GM18499 (cell line): ENCODE measurements at regions not wholly inside any gene's neighbourhood (a gene's known extent, or its start where the extent isn't known, plus 50 kb on each side); places are given as distances from the start of the nearest gene placed in this dataset.

Source experiments
- ATAC-seq: cut with Tn5 transposase; IDR thresholded peaks from one replicate; pipeline ENCODE4 v1.9.1; 2021; ENCODE audit warnings: moderate number of reproducible peaks; ENCODE audit not compliant: insufficient read depth, unreplicated experiment

DNA sequence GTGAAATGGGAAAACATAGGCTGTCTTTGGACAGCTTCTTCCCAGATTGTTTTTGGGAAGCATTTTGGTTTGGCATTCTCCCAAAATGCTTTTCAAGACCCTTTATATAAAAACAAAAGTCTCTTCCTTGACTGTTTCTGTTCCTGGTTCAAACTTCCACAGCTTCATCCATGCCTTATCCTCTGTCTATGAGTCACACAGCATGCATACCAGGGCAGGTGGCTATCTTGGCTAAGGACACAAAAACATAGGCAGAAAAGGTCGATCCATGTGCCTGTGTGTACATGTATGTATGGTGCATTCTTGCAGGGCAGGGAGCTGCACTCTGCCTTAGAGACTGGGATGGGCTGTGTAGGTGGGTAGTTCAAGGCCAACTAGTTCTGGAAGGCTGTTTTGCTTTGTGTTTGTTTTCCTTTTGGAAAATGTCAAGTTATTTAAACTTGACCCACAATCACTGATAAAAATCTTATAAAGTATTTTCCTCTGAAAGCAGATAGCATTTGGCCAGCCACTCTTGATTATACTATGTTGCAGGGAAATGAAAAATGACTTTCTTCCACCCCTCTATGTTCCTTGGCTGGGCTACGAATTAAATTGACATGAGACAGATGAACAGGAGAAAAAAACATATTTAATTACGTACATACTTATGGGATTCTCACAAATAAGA lies 437.0 kb downstream of the SIPA1L2 start:
- no peak for ATAC-seq

- no peak for ATAC-seq
These were observed 438.4 kb downstream of the SIPA1L2 start for GRCh38 chr1:232191560-232191959.

- ATAC-seq = no peak
These were observed 441.6 kb downstream of the SIPA1L2 start for GRCh38 chr1:232188318-232188717.

- ATAC-seq = no peak
These were observed 443.0 kb downstream of the SIPA1L2 start for GRCh38 chr1:232186931-232187330.

DNA sequence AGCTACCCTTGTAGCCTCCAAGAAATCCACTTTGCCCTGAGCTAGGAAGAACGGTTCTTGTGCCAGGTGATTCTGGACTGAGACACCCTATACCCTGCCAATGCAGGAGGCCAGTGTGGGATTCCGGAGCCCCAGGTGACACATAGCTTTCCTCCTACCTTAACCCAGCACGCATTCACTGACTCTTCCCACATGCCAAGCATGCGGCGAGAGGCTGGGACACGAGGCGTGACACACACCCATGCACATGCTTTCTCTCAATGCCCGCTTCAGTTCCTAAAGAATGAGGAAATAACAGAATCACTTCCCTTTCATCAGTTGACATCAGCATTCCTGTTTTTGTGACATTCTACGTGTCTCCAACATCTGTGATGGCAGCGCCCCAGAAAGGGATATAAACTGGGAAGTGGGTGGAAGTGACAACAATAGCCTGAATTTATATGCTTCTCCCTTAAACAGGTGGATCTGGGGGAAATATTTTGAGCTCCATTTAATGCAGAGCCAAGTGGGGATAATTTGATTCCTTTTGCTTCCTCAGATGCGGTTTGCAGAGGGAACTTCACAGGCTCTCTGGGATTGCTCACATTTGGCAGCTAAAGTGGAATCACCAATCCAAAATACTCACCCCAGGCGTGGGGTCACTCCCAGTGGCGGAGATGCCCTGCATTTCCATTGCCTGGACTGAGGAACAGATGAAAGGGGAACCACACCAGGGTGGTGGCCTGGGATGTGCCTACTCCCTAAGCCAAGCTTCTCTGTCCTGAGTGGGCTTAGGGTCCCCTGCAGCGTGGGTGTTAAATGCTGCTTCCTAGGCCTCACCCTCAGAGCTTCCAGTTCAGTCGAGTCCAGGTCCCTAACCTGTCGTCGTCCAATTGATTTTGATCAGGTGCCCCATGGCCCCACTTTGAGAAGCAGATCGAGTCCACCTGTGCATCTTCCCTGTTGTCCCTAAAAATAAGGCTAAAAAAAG lies 445.1 kb downstream of the SIPA1L2 start:
- no peak for ATAC-seq

- ATAC-seq = no peak
These were observed 446.1 kb downstream of the SIPA1L2 start for GRCh38 chr1:232183802-232184201.

DNA sequence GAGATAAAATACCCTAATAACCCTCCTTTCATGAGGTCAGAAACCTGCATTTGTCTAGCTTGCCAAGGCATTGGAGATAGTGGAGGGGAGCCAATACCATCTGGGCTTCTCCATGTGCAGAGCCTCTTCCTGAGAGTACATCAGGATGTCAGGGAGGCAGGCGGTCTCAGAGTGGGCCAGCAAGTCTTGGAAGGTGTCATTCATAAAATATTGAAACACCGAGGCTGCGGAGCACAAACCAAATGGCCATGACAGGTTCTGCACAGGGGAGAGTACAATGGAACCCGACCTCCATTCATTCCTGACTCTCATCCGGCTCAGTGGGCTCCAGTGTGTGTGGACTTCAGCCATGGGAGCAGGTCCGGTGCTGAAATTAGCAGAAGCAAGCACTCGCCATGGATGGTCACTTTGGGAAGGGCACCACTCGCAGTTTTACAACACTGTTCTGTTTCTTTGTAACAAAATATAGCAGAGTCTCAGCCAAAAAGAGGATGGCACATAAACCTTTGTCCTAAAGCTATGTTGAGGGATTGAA lies 446.6 kb downstream of the SIPA1L2 start:
- ATAC-seq = no peak

- no peak for ATAC-seq
These were observed 447.7 kb downstream of the SIPA1L2 start for GRCh38 chr1:232182236-232182635.

DNA sequence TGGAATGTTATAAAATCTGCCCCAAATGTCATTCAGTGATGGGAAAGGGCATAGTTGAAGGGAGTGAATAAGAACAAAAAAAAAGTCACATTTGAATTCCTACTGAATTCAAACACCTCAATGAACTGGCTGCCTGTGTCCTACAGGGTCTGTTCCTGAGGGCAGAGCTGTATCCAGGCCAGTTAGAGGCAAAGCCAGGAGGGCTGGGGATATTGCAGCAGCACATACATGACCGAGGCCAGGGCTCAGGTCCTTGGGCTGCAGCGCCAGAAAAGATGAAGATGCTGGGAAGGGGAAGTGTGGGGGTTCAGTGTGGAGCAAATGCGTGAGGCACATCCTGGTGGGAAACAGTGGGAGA lies 449.2 kb downstream of the SIPA1L2 start:
- no peak for ATAC-seq

- no peak for ATAC-seq
These were observed 449.8 kb downstream of the SIPA1L2 start for GRCh38 chr1:232179896-232180778.

DNA sequence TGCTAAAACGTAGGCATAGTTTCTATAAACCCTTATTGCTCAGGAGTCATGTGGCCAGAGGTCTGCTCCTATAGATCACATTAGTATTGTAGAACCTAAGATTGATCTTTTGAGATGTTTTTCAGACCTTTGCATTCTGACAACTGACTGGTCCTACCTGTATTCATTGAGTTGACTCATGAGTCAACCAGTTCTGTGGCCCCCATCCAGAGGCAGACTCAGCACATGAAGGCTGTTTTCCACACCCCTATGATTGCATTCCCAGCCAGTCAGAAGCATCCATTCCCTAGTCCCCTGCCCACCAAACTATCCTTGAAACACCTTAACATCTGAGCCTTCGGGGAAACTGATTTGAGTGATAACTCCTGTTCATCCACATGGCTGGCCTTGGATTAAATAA lies 451.7 kb downstream of the SIPA1L2 start:
- no peak for ATAC-seq

- no peak for ATAC-seq
These were observed 452.5 kb downstream of the SIPA1L2 start for GRCh38 chr1:232177438-232177837.

GRCh38 chr1:232176222-232176621 lies 453.7 kb downstream of the SIPA1L2 start:
- ATAC-seq = no peak

DNA sequence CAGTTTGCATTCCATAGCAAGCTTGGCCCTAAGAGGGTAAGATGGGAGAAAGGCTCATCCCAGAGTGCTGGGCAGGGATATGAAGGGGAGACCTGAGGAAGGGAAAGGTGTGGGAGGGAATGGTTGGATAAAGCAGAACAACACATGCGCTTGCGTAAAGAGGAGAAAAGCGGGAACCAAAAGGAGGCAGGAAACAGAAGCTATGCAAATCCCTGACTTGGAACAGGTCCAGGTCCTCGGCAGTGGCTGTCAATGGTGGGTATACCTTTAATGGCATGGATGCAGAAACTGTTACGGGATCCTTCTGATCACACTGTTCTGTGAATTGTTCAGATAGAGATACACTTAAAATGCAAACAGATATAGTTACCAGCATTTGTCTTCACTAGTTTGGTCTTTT lies 455.6 kb downstream of the SIPA1L2 start:
- no peak for ATAC-seq

DNA sequence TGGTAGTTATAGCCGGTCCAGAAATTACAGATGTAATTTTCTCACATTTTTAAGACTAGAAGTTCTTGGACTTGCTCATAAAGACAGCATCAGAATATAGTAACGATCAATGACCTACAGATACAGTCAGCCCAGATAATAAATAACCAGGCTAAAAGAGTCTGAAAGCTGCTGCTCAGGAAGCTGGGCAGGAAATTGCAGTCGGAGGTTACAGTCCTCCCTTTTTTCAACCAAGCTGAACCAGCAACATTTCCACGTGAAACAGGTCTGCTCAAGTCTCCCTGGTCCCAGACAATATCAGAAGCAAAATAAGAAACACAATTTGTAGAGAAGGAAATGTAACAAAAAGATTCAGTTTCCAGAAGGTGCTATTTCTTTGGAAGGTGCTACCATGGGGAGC lies 457.4 kb downstream of the SIPA1L2 start:
- ATAC-seq = no peak

DNA sequence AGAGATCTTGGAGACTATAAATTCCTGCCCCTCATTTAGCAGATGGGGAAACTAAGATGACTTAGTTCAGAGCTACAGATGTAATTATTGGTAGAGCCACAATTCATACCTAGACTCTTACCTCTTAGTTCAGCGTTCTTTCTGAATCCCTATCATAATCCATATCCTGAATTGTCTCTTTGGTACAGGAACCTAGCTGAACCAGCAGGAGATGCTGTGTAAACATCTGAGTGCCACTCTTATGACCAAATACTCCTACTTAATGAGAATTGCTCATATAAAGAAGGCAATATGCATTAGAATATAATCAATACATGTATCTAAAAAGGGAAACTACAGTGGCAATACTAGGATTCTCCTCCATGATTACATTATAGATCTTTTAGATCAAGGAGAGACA lies 459.0 kb downstream of the SIPA1L2 start:
- no peak for ATAC-seq

DNA sequence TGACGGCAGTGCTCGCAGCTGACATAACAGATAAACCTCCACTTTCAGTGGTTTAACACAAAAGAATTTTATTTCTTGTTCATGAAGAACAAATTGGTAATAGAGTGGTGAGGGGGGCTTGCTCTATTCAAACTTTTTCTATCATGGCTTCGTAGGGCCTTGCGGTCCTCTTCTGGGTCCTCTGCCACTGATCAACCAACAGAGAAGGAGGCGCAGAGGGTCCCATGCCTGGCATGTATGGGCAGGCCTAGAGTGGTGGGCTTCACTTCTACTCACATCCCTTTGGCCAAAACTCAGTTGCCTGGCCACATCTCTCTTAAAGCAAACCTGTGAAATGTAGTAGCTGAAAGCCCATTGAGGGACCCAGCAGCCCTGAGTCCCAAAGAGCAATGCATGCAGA lies 460.5 kb downstream of the SIPA1L2 start:
- ATAC-seq = no peak

- ATAC-seq = no peak
These were observed 461.4 kb downstream of the SIPA1L2 start for GRCh38 chr1:232168508-232168907.

DNA sequence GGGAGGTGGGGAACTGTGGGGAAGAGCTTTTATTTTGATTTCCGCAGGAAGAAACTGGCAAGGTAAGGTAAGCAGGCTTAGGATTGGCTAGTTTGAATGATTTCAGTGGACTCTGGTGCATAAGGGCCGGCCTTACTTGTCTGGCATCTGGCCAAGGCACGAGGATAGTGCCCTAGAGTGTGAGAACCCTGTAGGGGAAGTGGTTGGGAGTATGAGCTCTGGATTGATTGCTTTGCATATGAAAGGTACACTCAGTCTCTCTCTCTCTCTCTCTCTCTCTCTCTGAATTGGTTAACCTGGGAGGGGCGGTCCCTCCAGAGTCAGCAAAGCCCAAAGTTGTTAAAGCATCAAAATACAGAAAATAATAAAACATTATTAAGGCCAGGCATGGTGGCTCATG lies 463.0 kb downstream of the SIPA1L2 start:
- no peak for ATAC-seq
